HepG2 (cell line): ENCODE measurements at regions not wholly inside any gene's neighbourhood (a gene's known extent, or its start where the extent isn't known, plus 50 kb on each side); places are given as distances from the start of the nearest gene placed in this dataset.

Experiments used
- small RNA-seq, 3 experiments: library from RNA; depleted of rRNA; stranded (forward); fragments of <200 nt; gene quantifications; one replicate each; pipeline ENCODE3, GENCODE V24; 2012; ENCODE audit warnings: low read depth in 2 of 3, low replicate concordance in 1 of 3; ENCODE audit not compliant: insufficient read length in 3 of 3, insufficient read depth in 2 of 3

Small RNAs in the stretch of these regions (small RNA-seq; reads per million reads assigned to genes)
- gene RF00019, result 0 reads per million in 3 experiments
